ENCODE measurements at regions not wholly inside any gene's neighbourhood (a gene's known extent, or its start where the extent isn't known, plus 50 kb on each side); places are given as distances from the start of the nearest gene placed in this dataset.

- Histone ChIP-seq H3K9me3 (no peaks in the 10 kb centered on the region), H3K4me1 (no peaks in the 10 kb centered on the region), H3K4me3 (ENCODE audit: low read depth, low read length) (no peak overlapping the region), H3K27me3 (replicated peaks; ENCODE audit: control insufficient read depth, insufficient read depth, low read length) (no peaks in the 10 kb centered on the region), H3K36me3 (ENCODE audit: control insufficient read depth, insufficient read depth, low read length) (no peaks in the 10 kb centered on the region)
- ChIA-PET POLR2A (no interaction called here), CTCF (no interaction called here)
- Mint-ChIP-seq H3K4me1 (ENCODE audit: low read depth, unreplicated experiment) (no peaks in the 10 kb centered on the region), H3K27ac (ENCODE audit: unreplicated experiment) (no peak overlapping the region), H3K27me3 (ENCODE audit: insufficient read depth, unreplicated experiment) (no peaks in the 10 kb centered on the region), H3K36me3 (ENCODE audit: insufficient read depth, unreplicated experiment) (no peaks in the 10 kb centered on the region), H3K9me3 (ENCODE audit: unreplicated experiment) (no peaks in the 10 kb centered on the region), H3K4me3 (ENCODE audit: unreplicated experiment) (no peak overlapping the region)
- no peak for TF ChIP-seq CTCF (IDR thresholded peaks at IDR 0.05; ENCODE audit: insufficient read depth in 1 of 2, low read depth in 1 of 2, low read length in 1 of 2, severe bottlenecking in 1 of 2, unreplicated experiment in 1 of 2)
- DNase-seq: no peak
- intact Hi-C loops (cut with micrococcal nuclease; ENCODE audit: unreplicated experiment): no loop called here
- no TSS peak for BruUV-seq (replicated peaks)
Measured at GRCh38 chr7:81399471-81399870, 370.4 kb downstream of the HGF start.

- ChIA-PET CTCF (interaction anchor here (1.0 kb wide), 1 partner anchor 76 kb away, joined by 3 read pairs; no protein-coding TSS in a partner anchor), POLR2A (no interaction called here)
- no TSS peak for BruUV-seq (replicated peaks)
- H3K4me1 ChIP-seq: no peaks in the 10 kb centered on the region
- H3K9me3 ChIP-seq: no peaks in the 10 kb centered on the region
- H3K4me3 Mint-ChIP-seq (ENCODE audit: unreplicated experiment): no peak overlapping the region
- H3K27ac Mint-ChIP-seq (ENCODE audit: unreplicated experiment): no peak overlapping the region
- no peaks in the 10 kb centered on the region for H3K36me3 Mint-ChIP-seq (ENCODE audit: insufficient read depth, unreplicated experiment)
- no peaks in the 10 kb centered on the region for H3K27me3 ChIP-seq (replicated peaks; ENCODE audit: control insufficient read depth, insufficient read depth, low read length)
- H3K27me3 Mint-ChIP-seq (ENCODE audit: insufficient read depth, unreplicated experiment): no peaks in the 10 kb centered on the region
- no peak for TF ChIP-seq CTCF (IDR thresholded peaks at IDR 0.05; ENCODE audit: insufficient read depth in 1 of 2, low read depth in 1 of 2, low read length in 1 of 2, severe bottlenecking in 1 of 2, unreplicated experiment in 1 of 2)
- H3K36me3 ChIP-seq (ENCODE audit: control insufficient read depth, insufficient read depth, low read length): no peaks in the 10 kb centered on the region
- H3K4me1 Mint-ChIP-seq (ENCODE audit: low read depth, unreplicated experiment): no peaks in the 10 kb centered on the region
- intact Hi-C loops (cut with micrococcal nuclease; ENCODE audit: unreplicated experiment): no loop called here
- no peak for DNase-seq
- no peaks in the 10 kb centered on the region for H3K9me3 Mint-ChIP-seq (ENCODE audit: unreplicated experiment)
- H3K4me3 ChIP-seq (ENCODE audit: low read depth, low read length): no peak overlapping the region
Measured at GRCh38 chr7:81394029-81394428, 375.8 kb downstream of the HGF start.

- H3K4me1 Mint-ChIP-seq (ENCODE audit: low read depth, unreplicated experiment): no peaks in the 10 kb centered on the region
- TF ChIP-seq CTCF (IDR thresholded peaks at IDR 0.05; ENCODE audit: insufficient read depth in 1 of 2, low read depth in 1 of 2, low read length in 1 of 2, severe bottlenecking in 1 of 2, unreplicated experiment in 1 of 2): no peak
- no peaks in the 10 kb centered on the region for H3K4me1 ChIP-seq
- H3K27me3 Mint-ChIP-seq (ENCODE audit: insufficient read depth, unreplicated experiment): no peaks in the 10 kb centered on the region
- H3K4me3 Mint-ChIP-seq (ENCODE audit: unreplicated experiment): no peak overlapping the region
- no TSS peak for BruUV-seq (replicated peaks)
- H3K9me3 Mint-ChIP-seq (ENCODE audit: unreplicated experiment): no peaks in the 10 kb centered on the region
- no peak overlapping the region for H3K27ac Mint-ChIP-seq (ENCODE audit: unreplicated experiment)
- ChIA-PET POLR2A (no interaction called here), CTCF (interaction anchor here (1.0 kb wide), 1 partner anchor 77 kb away, joined by 3 read pairs; no protein-coding TSS in a partner anchor)
- DNase-seq: no peak
- H3K36me3 Mint-ChIP-seq (ENCODE audit: insufficient read depth, unreplicated experiment): no peaks in the 10 kb centered on the region
- H3K27me3 ChIP-seq (replicated peaks; ENCODE audit: control insufficient read depth, insufficient read depth, low read length): no peaks in the 10 kb centered on the region
- no peaks in the 10 kb centered on the region for H3K36me3 ChIP-seq (ENCODE audit: control insufficient read depth, insufficient read depth, low read length)
- H3K9me3 ChIP-seq: no peaks in the 10 kb centered on the region
- intact Hi-C loops (cut with micrococcal nuclease; ENCODE audit: unreplicated experiment): no loop called here
- no peak overlapping the region for H3K4me3 ChIP-seq (ENCODE audit: low read depth, low read length)
Measured at GRCh38 chr7:81393018-81393417, 376.8 kb downstream of the HGF start.
